ENCODE measurements at regions not wholly inside any gene's neighbourhood (a gene's known extent, or its start where the extent isn't known, plus 50 kb on each side); places are given as distances from the start of the nearest gene placed in this dataset.

- no peak for FAIRE-seq
These were observed 99.7 kb upstream of the OSMR start for GRCh38 chr5:38745836-38746732.

GRCh38 chr5:38749861-38750260, 96.0 kb upstream of the OSMR start:
- no peak for FAIRE-seq
- DNase-seq (ENCODE audit: insufficient read length, low spot score): no peak

More at GRCh38 chr5:38745836-38746732, 99.7 kb upstream of the OSMR start:
- DNase-seq (ENCODE audit: insufficient read length, low spot score): no peak

GRCh38 chr5:38751103-38751502, 94.7 kb upstream of the OSMR start:
- no peak for FAIRE-seq
- peak; percentile 43 for DNase-seq (ENCODE audit: insufficient read length, low spot score)

GRCh38 chr5:38752012-38752536, 93.7 kb upstream of the OSMR start:
- FAIRE-seq: no peak
- no peak for DNase-seq (ENCODE audit: insufficient read length, low spot score)

GRCh38 chr5:38752622-38753021, 93.2 kb upstream of the OSMR start:
- peak; percentile 44 for FAIRE-seq

GRCh38 chr5:38753141-38753540, 92.7 kb upstream of the OSMR start:
- DNase-seq (ENCODE audit: insufficient read length, low spot score): no peak
- FAIRE-seq: no peak

More at GRCh38 chr5:38752622-38753021, 93.2 kb upstream of the OSMR start:
- DNase-seq (ENCODE audit: insufficient read length, low spot score): no peak

- FAIRE-seq: no peak
These were observed 92.0 kb upstream of the OSMR start for GRCh38 chr5:38753776-38754175.

GRCh38 chr5:38755181-38755580, 90.6 kb upstream of the OSMR start:
- FAIRE-seq (no peak), DNase-seq (ENCODE audit: insufficient read length, low spot score) (no peak)

More at GRCh38 chr5:38753776-38754175, 92.0 kb upstream of the OSMR start:
- DNase-seq (ENCODE audit: insufficient read length, low spot score): no peak

GRCh38 chr5:38756068-38756467, 89.7 kb upstream of the OSMR start:
- DNase-seq (ENCODE audit: insufficient read length, low spot score) (no peak), FAIRE-seq (no peak)

GRCh38 chr5:38757451-38758245, 88.2 kb upstream of the OSMR start:
- DNase-seq (ENCODE audit: insufficient read length, low spot score): no peak

GRCh38 chr5:38758774-38759600, 86.8 kb upstream of the OSMR start:
- FAIRE-seq (peak; percentile 81), DNase-seq (ENCODE audit: insufficient read length, low spot score) (no peak)

More at GRCh38 chr5:38757451-38758245, 88.2 kb upstream of the OSMR start:
- peak; percentile 31 for FAIRE-seq

- FAIRE-seq: no peak
These were observed 80.8 kb upstream of the OSMR start for GRCh38 chr5:38764937-38765391.

GRCh38 chr5:38765399-38765861, 80.4 kb upstream of the OSMR start:
- peak; percentile 73 for DNase-seq (ENCODE audit: insufficient read length, low spot score)

More at GRCh38 chr5:38764937-38765391, 80.8 kb upstream of the OSMR start:
- peak; percentile 72 for DNase-seq (ENCODE audit: insufficient read length, low spot score)

GRCh38 chr5:38766151-38766550, 79.7 kb upstream of the OSMR start:
- no peak for DNase-seq (ENCODE audit: insufficient read length, low spot score)

More at GRCh38 chr5:38765399-38765861, 80.4 kb upstream of the OSMR start:
- peak; percentile 90 for FAIRE-seq

GRCh38 chr5:38768412-38769211, 77.2 kb upstream of the OSMR start:
- FAIRE-seq: peak; percentile 70
- peak; percentile 54 for DNase-seq (ENCODE audit: insufficient read length, low spot score)

More at GRCh38 chr5:38766151-38766550, 79.7 kb upstream of the OSMR start:
- no peak for FAIRE-seq

GRCh38 chr5:38772471-38772870, 73.3 kb upstream of the OSMR start:
- no peak for DNase-seq (ENCODE audit: insufficient read length, low spot score)
- no peak for FAIRE-seq

- FAIRE-seq (peak; percentile 20), DNase-seq (ENCODE audit: insufficient read length, low spot score) (no peak)
These were observed 70.5 kb upstream of the OSMR start for GRCh38 chr5:38775218-38775840.

- FAIRE-seq: peak; percentile 57
- DNase-seq (ENCODE audit: insufficient read length, low spot score): no peak
These were observed 69.5 kb upstream of the OSMR start for GRCh38 chr5:38776149-38776896.
